Astrocyte (in vitro differentiated cells and primary cell): ENCODE measurements at regions not wholly inside any gene's neighbourhood (a gene's known extent, or its start where the extent isn't known, plus 50 kb on each side); places are given as distances from the start of the nearest gene placed in this dataset.
A peak's percentile ranks its signal among the peaks of the same experiment; 100 is the strongest.

ENCODE experiments used
- DNase-seq: peaks from one replicate; pipeline ENCODE4 v3.0.0-alpha.2; 2010; ENCODE audit warnings: low read depth
- FAIRE-seq: peaks from 2 replicates; lab custom pipeline; 2011; peaks lifted over from hg19 to GRCh38; lab: Jason Lieb, UNC
- H2AFZ ChIP-seq: 2 replicates; pipeline ENCODE4 v1.6.0; 2012; ENCODE audit warnings: low read depth, low read length, inconsistent platforms
- H3K27ac ChIP-seq: 2 replicates; pipeline ENCODE4 v1.5.1; 2011; ENCODE audit warnings: low read depth, low read length, inconsistent platforms
- H3K27me3 ChIP-seq: 2 replicates; pipeline ENCODE4 v1.6.0; 2011; ENCODE audit warnings: low read length, inconsistent platforms; ENCODE audit not compliant: insufficient read depth
- H3K36me3 ChIP-seq: 2 replicates; pipeline ENCODE4 v1.5.1; 2011; ENCODE audit warnings: low read length, inconsistent platforms; ENCODE audit not compliant: insufficient read depth
- H3K4me1 ChIP-seq: 2 replicates; pipeline ENCODE4 v1.5.1; 2011; ENCODE audit warnings: low read length, inconsistent platforms; ENCODE audit not compliant: insufficient read depth
- H3K4me2 ChIP-seq: 2 replicates; pipeline ENCODE4 v1.6.0; 2012; ENCODE audit warnings: low read length, inconsistent platforms
- H3K4me3 ChIP-seq: 2 replicates; pipeline ENCODE4 v1.5.1; 2011; ENCODE audit warnings: low read depth, mild to moderate bottlenecking, low read length, inconsistent platforms; ENCODE audit not compliant: insufficient read depth
- H3K79me2 ChIP-seq: 2 replicates; pipeline ENCODE4 v1.6.0; 2012; ENCODE audit warnings: mild to moderate bottlenecking, low read length, inconsistent platforms; ENCODE audit not compliant: insufficient read depth
- H3K9ac ChIP-seq: 2 replicates; pipeline ENCODE4 v1.6.0; 2012; ENCODE audit warnings: mild to moderate bottlenecking, low read length, inconsistent platforms
- H3K9me3 ChIP-seq: 2 replicates; pipeline ENCODE4 v1.5.1; 2012; ENCODE audit warnings: low read depth, mild to moderate bottlenecking, low read length, inconsistent platforms; ENCODE audit not compliant: insufficient read depth
- H4K20me1 ChIP-seq: 2 replicates; pipeline ENCODE4 v1.6.0; 2012; ENCODE audit warnings: low read length, inconsistent platforms; ENCODE audit not compliant: insufficient read depth
- H3K27ac Mint-ChIP-seq: one replicate; pipeline ENCODE4 v1.8.0; 2021; ENCODE audit warnings: mild to moderate bottlenecking, mixed read lengths; ENCODE audit not compliant: unreplicated experiment
- H3K27me3 Mint-ChIP-seq: one replicate; pipeline ENCODE4 v1.8.0; 2021; ENCODE audit warnings: low read depth, mixed read lengths; ENCODE audit not compliant: unreplicated experiment
- H3K36me3 Mint-ChIP-seq: one replicate; pipeline ENCODE4 v1.8.0; 2021; ENCODE audit warnings: low read depth, mixed read lengths; ENCODE audit not compliant: unreplicated experiment
- H3K4me1 Mint-ChIP-seq: one replicate; pipeline ENCODE4 v1.8.0; 2021; ENCODE audit warnings: low read depth, mixed read lengths; ENCODE audit not compliant: unreplicated experiment
- H3K4me3 Mint-ChIP-seq: one replicate; pipeline ENCODE4 v1.8.0; 2021; ENCODE audit warnings: mild to moderate bottlenecking, moderate library complexity, mixed read lengths; ENCODE audit not compliant: unreplicated experiment
- H3K9me3 Mint-ChIP-seq: one replicate; pipeline ENCODE4 v1.8.0; 2021; ENCODE audit warnings: mild to moderate bottlenecking, mixed read lengths; ENCODE audit not compliant: unreplicated experiment
- CTCF ChIP-seq: IDR thresholded peaks from 2 replicates; pipeline ENCODE4 v1.5.1; 2011; ENCODE audit warnings: low read depth, mild to moderate bottlenecking, inconsistent platforms, low read length, moderate library complexity; ENCODE audit not compliant: insufficient read depth
- EZH2 ChIP-seq: IDR thresholded peaks from 2 replicates; pipeline ENCODE4 v1.6.1; 2012; ENCODE audit warnings: mild to moderate bottlenecking, low read length, inconsistent platforms; ENCODE audit not compliant: insufficient read depth

DNA sequence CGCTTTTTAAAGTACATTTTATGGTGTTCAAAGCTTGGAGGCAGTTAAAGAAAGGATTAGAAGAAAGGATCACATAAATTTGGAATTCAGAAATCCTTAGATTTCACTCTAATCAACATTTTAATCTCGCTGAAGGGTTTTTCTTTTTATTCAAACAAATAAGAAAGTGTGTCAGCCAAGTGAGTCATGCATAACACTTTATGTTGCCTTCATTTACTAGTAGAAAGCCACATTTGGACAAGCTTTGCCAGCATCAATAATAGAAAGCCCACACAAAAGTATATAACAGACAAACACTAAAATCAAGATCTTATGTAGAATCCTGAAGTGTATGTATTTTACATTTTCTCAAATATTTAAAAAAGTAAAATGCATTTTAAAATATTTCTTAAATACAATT is 154.9 kb upstream of the TRPC4 start:
- H3K4me2 ChIP-seq = no peak overlapping the region
- no peak overlapping the region for H3K4me3 ChIP-seq
- H3K4me3 Mint-ChIP-seq = no peak overlapping the region
- no peak for TF ChIP-seq EZH2
- TF ChIP-seq CTCF = no peak
- H3K9ac ChIP-seq = no peak overlapping the region
- DNase-seq (peak; percentile 43), FAIRE-seq (no peak)
- H3K27ac Mint-ChIP-seq = no peak overlapping the region
- H3K4me1 ChIP-seq = no peaks in the 10 kb centered on the region
- no peaks in the 10 kb centered on the region for H3K4me1 Mint-ChIP-seq
- H3K9me3 ChIP-seq = no peaks in the 10 kb centered on the region
- H3K27ac ChIP-seq = no peak overlapping the region
- H3K36me3 ChIP-seq = no peaks in the 10 kb centered on the region
- H3K27me3 ChIP-seq = no peaks in the 10 kb centered on the region
- no peaks in the 10 kb centered on the region for H3K27me3 Mint-ChIP-seq
- peaks cover 6% of the 10 kb centered on the region for H3K9me3 Mint-ChIP-seq
- no peaks in the 10 kb centered on the region for H3K79me2 ChIP-seq
- H2AFZ ChIP-seq = no peak overlapping the region
- H4K20me1 ChIP-seq = no peaks in the 10 kb centered on the region
- H3K36me3 Mint-ChIP-seq = no peaks in the 10 kb centered on the region

DNA sequence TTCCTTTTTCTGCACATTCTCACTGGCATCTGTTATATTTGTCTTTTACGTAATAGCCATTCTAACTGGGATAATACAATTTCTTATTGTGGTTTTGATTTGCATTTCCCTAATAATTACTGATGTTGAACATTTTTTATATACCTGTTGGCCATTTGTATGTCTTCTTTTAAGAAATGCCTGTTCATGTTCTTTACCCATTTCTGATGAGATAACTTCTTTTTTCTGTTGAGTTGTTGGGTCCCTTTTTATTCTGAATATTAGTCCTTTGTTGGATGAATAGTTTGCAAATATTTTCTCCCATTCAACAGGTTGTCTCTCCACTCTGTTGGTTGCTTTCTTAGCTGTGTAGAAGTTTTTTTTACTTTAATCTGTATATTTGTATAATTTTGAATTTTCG is 147.7 kb upstream of the TRPC4 start:
- no peak overlapping the region for H3K4me3 Mint-ChIP-seq
- H3K27me3 ChIP-seq = no peaks in the 10 kb centered on the region
- H3K27ac Mint-ChIP-seq = no peak overlapping the region
- peaks cover 14% of the 10 kb centered on the region for H3K9me3 Mint-ChIP-seq
- no peaks in the 10 kb centered on the region for H4K20me1 ChIP-seq
- H3K36me3 Mint-ChIP-seq = no peaks in the 10 kb centered on the region
- FAIRE-seq (no peak), DNase-seq (no peak)
- no peak overlapping the region for H3K9ac ChIP-seq
- no peaks in the 10 kb centered on the region for H3K4me1 ChIP-seq
- H3K9me3 ChIP-seq = no peaks in the 10 kb centered on the region
- H3K79me2 ChIP-seq = no peaks in the 10 kb centered on the region
- H3K4me1 Mint-ChIP-seq = no peaks in the 10 kb centered on the region
- no peak overlapping the region for H3K4me3 ChIP-seq
- no peak overlapping the region for H3K4me2 ChIP-seq
- no peak overlapping the region for H2AFZ ChIP-seq
- no peak overlapping the region for H3K27ac ChIP-seq
- H3K27me3 Mint-ChIP-seq = no peaks in the 10 kb centered on the region
- TF ChIP-seq EZH2 (no peak), CTCF (no peak)
- H3K36me3 ChIP-seq = no peaks in the 10 kb centered on the region

GRCh38 chr13:38013676-38014075 is 144.1 kb upstream of the TRPC4 start:
- Histone ChIP-seq H3K79me2 (no peaks in the 10 kb centered on the region), H4K20me1 (no peaks in the 10 kb centered on the region), H3K4me2 (no peak overlapping the region), H3K4me3 (no peak overlapping the region), H3K9ac (no peak overlapping the region), H3K4me1 (no peaks in the 10 kb centered on the region), H3K27me3 (no peaks in the 10 kb centered on the region), H3K9me3 (no peaks in the 10 kb centered on the region), H3K36me3 (no peaks in the 10 kb centered on the region), H2AFZ (no peak overlapping the region), H3K27ac (no peak overlapping the region)
- TF ChIP-seq CTCF (no peak), EZH2 (no peak)
- H3K9me3 Mint-ChIP-seq = peaks cover 6% of the 10 kb centered on the region
- H3K27me3 Mint-ChIP-seq = no peaks in the 10 kb centered on the region
- DNase-seq (no peak), FAIRE-seq (no peak)
- H3K27ac Mint-ChIP-seq = no peak overlapping the region
- no peaks in the 10 kb centered on the region for H3K36me3 Mint-ChIP-seq
- no peak overlapping the region for H3K4me3 Mint-ChIP-seq
- H3K4me1 Mint-ChIP-seq = no peaks in the 10 kb centered on the region
